Mesodermal cell (in vitro differentiated cells): ENCODE measurements at regions not wholly inside any gene's neighbourhood (a gene's known extent, or its start where the extent isn't known, plus 50 kb on each side); places are given as distances from the start of the nearest gene placed in this dataset.

Source experiments
- H3K27ac ChIP-seq: 2 replicates; pipeline ENCODE4 v1.7.0; 2013; ENCODE audit warnings: mild to moderate bottlenecking, low read depth, low read length, moderate library complexity; ENCODE audit not compliant: severe bottlenecking
- H3K36me3 ChIP-seq: 2 replicates; pipeline ENCODE4 v1.7.1; 2013; ENCODE audit warnings: mild to moderate bottlenecking, low read length, moderate library complexity; ENCODE audit not compliant: control insufficient read depth, insufficient read depth
- H3K4me1 ChIP-seq: one replicate; pipeline ENCODE4 v1.7.1; 2013; ENCODE audit warnings: mild to moderate bottlenecking, low read length; ENCODE audit not compliant: insufficient read depth, control insufficient read depth, poor library complexity, severe bottlenecking
- H3K4me3 ChIP-seq: 2 replicates; pipeline ENCODE4 v1.7.0; 2013; ENCODE audit warnings: low read length, control low read depth, mild to moderate bottlenecking; ENCODE audit not compliant: insufficient read depth, poor library complexity, severe bottlenecking; ENCODE audit errors: extremely low read depth
- H3K9me3 ChIP-seq: 2 replicates; pipeline ENCODE4 v1.7.1; 2013; ENCODE audit warnings: mild to moderate bottlenecking, low read length, moderate library complexity; ENCODE audit not compliant: control insufficient read depth
- WGBS, 2 experiments: methylation state at CpG; one replicate each; pipeline ENCODE4 v1.1.5; 2013; ENCODE audit warnings: missing lambda C conversion rate in 2 of 2; ENCODE audit not compliant: insufficient coverage in 2 of 2; 5-methylcytosine and 5-hydroxymethylcytosine counted together

- H3K9me3 ChIP-seq = no peaks in the 10 kb centered on the region
- no CpG with 5 or more reads among the region's 3 CpGs for WGBS, 2 experiments
Observed at GRCh38 chr20:6831461-6831860, 64.0 kb downstream of the BMP2 start.

GRCh38 chr20:6832811-6833210 is 65.3 kb downstream of the BMP2 start:
- H3K36me3 ChIP-seq = no peaks in the 10 kb centered on the region
- no peaks in the 10 kb centered on the region for H3K9me3 ChIP-seq
- H3K4me1 ChIP-seq = no peaks in the 10 kb centered on the region
- 89% methylated on average over 7 to 10 of the region's 10 CpGs for WGBS, 2 experiments
- no peak overlapping the region for H3K27ac ChIP-seq
- H3K4me3 ChIP-seq = no peak overlapping the region

More at GRCh38 chr20:6831461-6831860, 64.0 kb downstream of the BMP2 start:
- no peaks in the 10 kb centered on the region for H3K36me3 ChIP-seq
- H3K4me3 ChIP-seq = no peak overlapping the region
- no peak overlapping the region for H3K27ac ChIP-seq
- H3K4me1 ChIP-seq = no peaks in the 10 kb centered on the region

- 80% methylated on average over 1 of the region's 3 CpGs; no CpG with 5 or more reads in 1 of the 2 experiments for WGBS, 2 experiments
- H3K9me3 ChIP-seq = no peaks in the 10 kb centered on the region
- H3K27ac ChIP-seq = no peak overlapping the region
- H3K4me3 ChIP-seq = no peak overlapping the region
- H3K4me1 ChIP-seq = no peaks in the 10 kb centered on the region
- H3K36me3 ChIP-seq = no peaks in the 10 kb centered on the region
Observed at GRCh38 chr20:6835609-6836008, 68.1 kb downstream of the BMP2 start.

- no peaks in the 10 kb centered on the region for H3K9me3 ChIP-seq
- H3K36me3 ChIP-seq = no peaks in the 10 kb centered on the region
- no peak overlapping the region for H3K27ac ChIP-seq
- H3K4me3 ChIP-seq = no peak overlapping the region
- WGBS, 2 experiments = 56 to 74% methylated on average over 3 to 4 of the region's 7 CpGs
- no peaks in the 10 kb centered on the region for H3K4me1 ChIP-seq
Observed at GRCh38 chr20:6836821-6837374, 69.4 kb downstream of the BMP2 start.

- Histone ChIP-seq H3K36me3 (no peaks in the 10 kb centered on the region), H3K4me1 (no peaks in the 10 kb centered on the region), H3K4me3 (no peak overlapping the region), H3K9me3 (no peaks in the 10 kb centered on the region), H3K27ac (no peak overlapping the region)
- WGBS, 2 experiments = 100% methylated on average over 1 of the region's 2 CpGs
Observed at GRCh38 chr20:6837730-6838129, 70.2 kb downstream of the BMP2 start.

- H3K4me1 ChIP-seq = no peaks in the 10 kb centered on the region
- 86 to 89% methylated on average over 7 to 8 of the region's 11 CpGs for WGBS, 2 experiments
- H3K27ac ChIP-seq = no peak overlapping the region
- H3K4me3 ChIP-seq = no peak overlapping the region
- H3K9me3 ChIP-seq = no peaks in the 10 kb centered on the region
- H3K36me3 ChIP-seq = no peaks in the 10 kb centered on the region
Observed at GRCh38 chr20:6838181-6838826, 70.8 kb downstream of the BMP2 start.

- 67% methylated on average over 1 of the region's 2 CpGs; no CpG with 5 or more reads in 1 of the 2 experiments for WGBS, 2 experiments
- H3K27ac ChIP-seq = no peak overlapping the region
- H3K4me3 ChIP-seq = no peak overlapping the region
- H3K9me3 ChIP-seq = no peaks in the 10 kb centered on the region
- H3K4me1 ChIP-seq = no peaks in the 10 kb centered on the region
- no peaks in the 10 kb centered on the region for H3K36me3 ChIP-seq
Observed at GRCh38 chr20:6841128-6841527, 73.6 kb downstream of the BMP2 start.

- Histone ChIP-seq H3K36me3 (no peaks in the 10 kb centered on the region), H3K9me3 (no peaks in the 10 kb centered on the region), H3K4me3 (no peak overlapping the region), H3K27ac (no peak overlapping the region), H3K4me1 (no peaks in the 10 kb centered on the region)
Observed at GRCh38 chr20:6845141-6845540, 77.7 kb downstream of the BMP2 start.

- Histone ChIP-seq H3K36me3 (no peaks in the 10 kb centered on the region), H3K4me3 (no peak overlapping the region), H3K4me1 (no peaks in the 10 kb centered on the region), H3K9me3 (no peaks in the 10 kb centered on the region), H3K27ac (no peak overlapping the region)
- WGBS, 2 experiments = no CpG with 5 or more reads among the region's 3 CpGs
Observed at GRCh38 chr20:6848041-6848440, 80.6 kb downstream of the BMP2 start.

GRCh38 chr20:6848992-6849391 is 81.5 kb downstream of the BMP2 start:
- Histone ChIP-seq H3K9me3 (no peaks in the 10 kb centered on the region), H3K4me3 (no peak overlapping the region), H3K4me1 (no peaks in the 10 kb centered on the region), H3K27ac (no peak overlapping the region), H3K36me3 (no peaks in the 10 kb centered on the region)
- WGBS, 2 experiments = 63 to 75% methylated on average over 1 of the region's 2 CpGs

- H3K9me3 ChIP-seq = no peaks in the 10 kb centered on the region
- WGBS, 2 experiments = 94 to 96% methylated on average over 3 of the region's 4 CpGs
- no peak overlapping the region for H3K4me3 ChIP-seq
- H3K27ac ChIP-seq = no peak overlapping the region
- no peaks in the 10 kb centered on the region for H3K4me1 ChIP-seq
- no peaks in the 10 kb centered on the region for H3K36me3 ChIP-seq
Observed at GRCh38 chr20:6851136-6851535, 83.7 kb downstream of the BMP2 start.
